ENCODE measurements at regions not wholly inside any gene's neighbourhood (a gene's known extent, or its start where the extent isn't known, plus 50 kb on each side); places are given as distances from the start of the nearest gene placed in this dataset.

DNA sequence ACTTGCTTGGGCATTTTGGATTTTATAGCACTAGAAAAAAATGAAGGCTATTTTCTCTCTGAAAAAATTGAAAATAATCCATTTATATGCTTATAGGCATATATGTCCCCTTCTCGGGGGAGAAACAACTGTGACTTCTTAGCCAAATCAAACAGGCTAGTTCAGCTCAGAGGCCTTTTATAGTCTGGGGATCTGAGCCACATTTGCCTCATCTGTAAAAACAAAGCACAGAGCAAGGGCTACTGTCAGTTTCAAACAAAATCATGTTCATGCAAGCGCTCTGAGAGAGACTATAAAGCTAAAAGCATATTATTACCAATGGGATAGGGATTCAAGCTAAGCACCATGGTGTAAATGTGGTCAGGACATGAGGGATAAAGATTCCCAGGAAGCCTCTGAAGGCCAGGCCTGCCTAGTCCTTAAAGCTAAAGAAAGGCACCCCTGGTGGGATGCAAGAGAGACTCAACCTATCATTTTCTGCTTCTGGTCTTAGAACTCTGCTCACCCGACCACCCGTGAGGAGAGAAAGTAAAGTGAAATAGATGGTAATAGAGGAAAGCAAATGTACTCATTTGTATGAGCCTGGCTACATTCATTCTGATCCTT is 51.0 kb upstream of the IL12A start:
- H4K20me1 ChIP-seq (ENCODE audit: insufficient read depth) = no peaks in the 10 kb centered on the region
- ATAC-seq (no peak), DNase-seq (ENCODE audit: low read depth, low spot score) (no peak)
- H3K9me2 ChIP-seq (ENCODE audit: insufficient read depth) = no peaks in the 10 kb centered on the region
- BruUV-seq (replicated peaks) = no TSS peak
- H3K9ac ChIP-seq (ENCODE audit: low read length) = no peak overlapping the region
- intact Hi-C loops (cut with micrococcal nuclease) = no loop called here
- CTCF ChIA-PET = no interaction called here
- H3K4me1 ChIP-seq (ENCODE audit: control insufficient read depth in 1 of 2, insufficient read depth in 2 of 2, low read length in 2 of 2) = peaks cover 0 to 4% of the 10 kb centered on the region in 2 experiments; a peak in 1 of 4 replicates
- no peak overlapping the region for H2AFZ ChIP-seq (ENCODE audit: low read depth, low read length, poor library complexity, severe bottlenecking)
- H3K27me3 ChIP-seq (ENCODE audit: insufficient read depth, low read length) = no peaks in the 10 kb centered on the region
- H3K79me2 ChIP-seq (ENCODE audit: insufficient read depth, low read length) = no peaks in the 10 kb centered on the region
- H3K9me3 ChIP-seq (ENCODE audit: control insufficient read depth in 1 of 2, insufficient read depth in 1 of 2, low read depth in 1 of 2, low read length in 2 of 2) = peaks cover 0 to 6% of the 10 kb centered on the region in 2 experiments; a peak in 1 of 4 replicates
- H3K4me2 ChIP-seq (ENCODE audit: low read length) = no peak overlapping the region
- no peaks in the 10 kb centered on the region for H3K36me3 ChIP-seq (ENCODE audit: control insufficient read depth in 1 of 2, insufficient read depth in 2 of 2, low read length in 2 of 2)
- POLR2A ChIA-PET = no interaction called here
- RAD21 ChIA-PET (ENCODE audit: low non-redundant PET in 1 of 2, low total read pairs in 2 of 2, uncharacterized antibody in 2 of 2, unreplicated experiment in 2 of 2) = no interaction called here
- no peak overlapping the region for H3K27ac ChIP-seq (ENCODE audit: low read depth, low read length)
- TF ChIP-seq, protein P1, sequence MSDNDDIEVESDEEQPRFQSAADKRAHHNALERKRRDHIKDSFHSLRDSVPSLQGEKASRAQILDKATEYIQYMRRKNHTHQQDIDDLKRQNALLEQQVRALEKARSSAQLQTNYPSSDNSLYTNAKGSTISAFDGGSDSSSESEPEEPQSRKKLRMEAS (IDR thresholded peaks at IDR 0.05) = no peak
- TF ChIP-seq CBX3 (IDR thresholded peaks at IDR 0.05; ENCODE audit: low read depth) = no peak
- TF ChIP-seq YY1 (IDR thresholded peaks at IDR 0.05; ENCODE audit: extremely low read depth, insufficient replicate concordance, low read depth, low read length) = no peak
- no peak for TF ChIP-seq POLR2AphosphoS5 (IDR thresholded peaks at IDR 0.05; ENCODE audit: low read depth, low read length)
- TF ChIP-seq EGR1 (IDR thresholded peaks at IDR 0.05; ENCODE audit: low read depth) = no peak
- TF ChIP-seq FOSL1 (IDR thresholded peaks at IDR 0.05; ENCODE audit: low read depth) = no peak
- TF ChIP-seq ZNF274 (IDR thresholded peaks at IDR 0.05; ENCODE audit: low read depth, low read length) = no peak
- no peak for TF ChIP-seq TCF7L2 (IDR thresholded peaks at IDR 0.05; ENCODE audit: borderline replicate concordance, extremely low read depth, insufficient read depth, insufficient read length)
- TF ChIP-seq SRF (IDR thresholded peaks at IDR 0.05; ENCODE audit: low read depth) = no peak
- TF ChIP-seq SP1 (IDR thresholded peaks at IDR 0.05; ENCODE audit: low read depth) = no peak
- no peak for TF ChIP-seq JUND (IDR thresholded peaks at IDR 0.05)
- TF ChIP-seq, protein P2, sequence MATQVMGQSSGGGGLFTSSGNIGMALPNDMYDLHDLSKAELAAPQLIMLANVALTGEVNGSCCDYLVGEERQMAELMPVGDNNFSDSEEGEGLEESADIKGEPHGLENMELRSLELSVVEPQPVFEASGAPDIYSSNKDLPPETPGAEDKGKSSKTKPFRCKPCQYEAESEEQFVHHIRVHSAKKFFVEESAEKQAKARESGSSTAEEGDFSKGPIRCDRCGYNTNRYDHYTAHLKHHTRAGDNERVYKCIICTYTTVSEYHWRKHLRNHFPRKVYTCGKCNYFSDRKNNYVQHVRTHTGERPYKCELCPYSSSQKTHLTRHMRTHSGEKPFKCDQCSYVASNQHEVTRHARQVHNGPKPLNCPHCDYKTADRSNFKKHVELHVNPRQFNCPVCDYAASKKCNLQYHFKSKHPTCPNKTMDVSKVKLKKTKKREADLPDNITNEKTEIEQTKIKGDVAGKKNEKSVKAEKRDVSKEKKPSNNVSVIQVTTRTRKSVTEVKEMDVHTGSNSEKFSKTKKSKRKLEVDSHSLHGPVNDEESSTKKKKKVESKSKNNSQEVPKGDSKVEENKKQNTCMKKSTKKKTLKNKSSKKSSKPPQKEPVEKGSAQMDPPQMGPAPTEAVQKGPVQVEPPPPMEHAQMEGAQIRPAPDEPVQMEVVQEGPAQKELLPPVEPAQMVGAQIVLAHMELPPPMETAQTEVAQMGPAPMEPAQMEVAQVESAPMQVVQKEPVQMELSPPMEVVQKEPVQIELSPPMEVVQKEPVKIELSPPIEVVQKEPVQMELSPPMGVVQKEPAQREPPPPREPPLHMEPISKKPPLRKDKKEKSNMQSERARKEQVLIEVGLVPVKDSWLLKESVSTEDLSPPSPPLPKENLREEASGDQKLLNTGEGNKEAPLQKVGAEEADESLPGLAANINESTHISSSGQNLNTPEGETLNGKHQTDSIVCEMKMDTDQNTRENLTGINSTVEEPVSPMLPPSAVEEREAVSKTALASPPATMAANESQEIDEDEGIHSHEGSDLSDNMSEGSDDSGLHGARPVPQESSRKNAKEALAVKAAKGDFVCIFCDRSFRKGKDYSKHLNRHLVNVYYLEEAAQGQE (IDR thresholded peaks at IDR 0.05; ENCODE audit: low read depth) = no peak
- TF ChIP-seq EZH2phosphoT487 (IDR thresholded peaks at IDR 0.05; ENCODE audit: borderline replicate concordance) = no peak
- TF ChIP-seq, protein P3, sequence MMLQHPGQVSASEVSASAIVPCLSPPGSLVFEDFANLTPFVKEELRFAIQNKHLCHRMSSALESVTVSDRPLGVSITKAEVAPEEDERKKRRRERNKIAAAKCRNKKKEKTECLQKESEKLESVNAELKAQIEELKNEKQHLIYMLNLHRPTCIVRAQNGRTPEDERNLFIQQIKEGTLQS (IDR thresholded peaks at IDR 0.05) = no peak
- TF ChIP-seq SIN3A (IDR thresholded peaks at IDR 0.05; ENCODE audit: low read depth) = no peak
- no peak for TF ChIP-seq CEBPB (IDR thresholded peaks at IDR 0.05; ENCODE audit: low read depth)
- H3K4me3 ChIP-seq (replicated peaks in 1 of 2; ENCODE audit: low read depth in 1 of 2, low read length in 2 of 2) = no peak overlapping the region

Measured in HCT116 (cell line).